ENCODE measurements at regions not wholly inside any gene's neighbourhood (a gene's known extent, or its start where the extent isn't known, plus 50 kb on each side); places are given as distances from the start of the nearest gene placed in this dataset.

GRCh38 chr9:89985068-89985467 lies 380.3 kb downstream of the GADD45G start (continued):
- TF ChIP-seq ZBTB33 (IDR thresholded peaks at IDR 0.05; ENCODE audit: extremely low read depth, insufficient replicate concordance, low read length) = no peak
- TF ChIP-seq YY1 (IDR thresholded peaks at IDR 0.05; ENCODE audit: extremely low read depth, insufficient replicate concordance, low read depth, low read length) = no peak
- TF ChIP-seq MAX (IDR thresholded peaks at IDR 0.05) = no peak

GRCh38 chr9:89986190-89986589 lies 381.4 kb downstream of the GADD45G start:
- ATAC-seq (no peak), DNase-seq (ENCODE audit: low read depth, low spot score) (no peak)
- TF ChIP-seq SP1 (IDR thresholded peaks at IDR 0.05; ENCODE audit: low read depth) (no peak), POLR2AphosphoS5 (IDR thresholded peaks at IDR 0.05; ENCODE audit: low read depth, low read length) (no peak), EGR1 (IDR thresholded peaks at IDR 0.05; ENCODE audit: low read depth) (no peak), EZH2phosphoT487 (IDR thresholded peaks at IDR 0.05; ENCODE audit: borderline replicate concordance) (no peak), CBX3 (IDR thresholded peaks at IDR 0.05; ENCODE audit: low read depth) (no peak), ATF3 (IDR thresholded peaks at IDR 0.05) (no peak), RAD21 (IDR thresholded peaks at IDR 0.05; ENCODE audit: low read depth) (no peak), ELF1 (IDR thresholded peaks at IDR 0.05; ENCODE audit: borderline replicate concordance, low read depth) (no peak), JUND (IDR thresholded peaks at IDR 0.05) (no peak), EZH2 (IDR thresholded peaks at IDR 0.05) (no peak)
- Histone ChIP-seq H3K79me2 (ENCODE audit: insufficient read depth, low read length) (no peaks in the 10 kb centered on the region), H3K4me3 (replicated peaks in 1 of 2; ENCODE audit: low read depth in 1 of 2, low read length in 2 of 2) (no peak overlapping the region), H3K9ac (ENCODE audit: low read length) (no peak overlapping the region), H3K4me1 (ENCODE audit: control insufficient read depth in 1 of 2, insufficient read depth in 2 of 2, low read length in 2 of 2) (no peaks in the 10 kb centered on the region), H3K4me2 (ENCODE audit: low read length) (no peak overlapping the region), H3K36me3 (ENCODE audit: control insufficient read depth in 1 of 2, insufficient read depth in 2 of 2, low read length in 2 of 2) (no peaks in the 10 kb centered on the region), H3K27ac (ENCODE audit: low read depth, low read length) (no peak overlapping the region), H2AFZ (ENCODE audit: low read depth, low read length, poor library complexity, severe bottlenecking) (no peak overlapping the region), H4K20me1 (ENCODE audit: insufficient read depth) (no peaks in the 10 kb centered on the region), H3K9me3 (ENCODE audit: control insufficient read depth in 1 of 2, insufficient read depth in 1 of 2, low read depth in 1 of 2, low read length in 2 of 2) (no peaks in the 10 kb centered on the region), H3K9me2 (ENCODE audit: insufficient read depth) (no peaks in the 10 kb centered on the region), H3K27me3 (ENCODE audit: insufficient read depth, low read length) (peaks cover 51% of the 10 kb centered on the region)
- ChIA-PET RAD21 (ENCODE audit: low non-redundant PET in 1 of 2, low total read pairs in 2 of 2, uncharacterized antibody in 2 of 2, unreplicated experiment in 2 of 2) (no interaction called here), POLR2A (no interaction called here), CTCF (no interaction called here)
- intact Hi-C loops (cut with micrococcal nuclease) = no loop called here
- BruUV-seq (replicated peaks) = no TSS peak
